Natural killer cell (primary cell): ENCODE measurements at regions not wholly inside any gene's neighbourhood (a gene's known extent, or its start where the extent isn't known, plus 50 kb on each side); places are given as distances from the start of the nearest gene placed in this dataset.

ENCODE experiments used
- ATAC-seq, 3 donors: fragments of 150-1000 bp in 2 of 3; fragments of 200-7000 bp in 1 of 3; cut with Tn5 transposase; 1 replicate in 1 of 3; 2 replicates in 2 of 3; pipeline ENCODE4 v1.10.0; 2021; ENCODE audit warnings: mild to moderate bottlenecking in 2 of 3, moderate library complexity in 2 of 3
- DNase-seq, 2 donors: peaks; one replicate each; pipeline versions ENCODE4 v3.0.0 to v3.0.0-alpha.2; 2013 to 2021; ENCODE audit warnings: mixed read lengths in 1 of 2
- H3K27ac ChIP-seq: one replicate; pipeline ENCODE4 v1.5.1; 2013; ENCODE audit warnings: mild to moderate bottlenecking, low read length
- H3K27me3 ChIP-seq: one replicate; pipeline ENCODE4 v1.6.1; 2013; ENCODE audit warnings: low read length; ENCODE audit not compliant: control insufficient read depth, insufficient read depth
- H3K36me3 ChIP-seq: one replicate; pipeline ENCODE4 v1.6.1; 2013; ENCODE audit warnings: low read length; ENCODE audit not compliant: control insufficient read depth, insufficient read depth
- H3K4me1 ChIP-seq: one replicate; pipeline ENCODE4 v1.6.1; 2013; ENCODE audit warnings: low read length; ENCODE audit not compliant: control insufficient read depth, insufficient read depth
- H3K4me3 ChIP-seq: one replicate; pipeline ENCODE4 v1.5.1; 2013; ENCODE audit warnings: low read length
- H3K9me3 ChIP-seq: one replicate; pipeline ENCODE4 v1.6.1; 2013; ENCODE audit warnings: low read length; ENCODE audit not compliant: control insufficient read depth, insufficient read depth
- H3K27ac Mint-ChIP-seq, 2 donors: one replicate each; pipeline ENCODE4 v1.8.0; 2022; ENCODE audit warnings: mild to moderate bottlenecking in 2 of 2, mixed read lengths in 2 of 2, moderate library complexity in 1 of 2
- H3K27me3 Mint-ChIP-seq, 2 donors: one replicate each; pipeline ENCODE4 v1.8.0; 2022; ENCODE audit warnings: low read depth in 2 of 2, mixed read lengths in 2 of 2
- H3K36me3 Mint-ChIP-seq: one replicate; pipeline ENCODE4 v1.8.0; 2022; ENCODE audit warnings: mixed read lengths
- H3K4me1 Mint-ChIP-seq, 2 donors: one replicate each; pipeline ENCODE4 v1.8.0; 2022; ENCODE audit warnings: mixed read lengths in 2 of 2
- H3K4me3 Mint-ChIP-seq: one replicate; pipeline ENCODE4 v1.8.0; 2022; ENCODE audit warnings: mild to moderate bottlenecking, moderate library complexity, mixed read lengths
- H3K9me3 Mint-ChIP-seq, 2 donors: one replicate each; pipeline ENCODE4 v1.8.0; 2022; ENCODE audit warnings: mixed read lengths in 2 of 2
- CTCF ChIP-seq: fragments of 200-600 bp; IDR thresholded peaks from one replicate; pipeline ENCODE4 v1.8.0; 2022; ENCODE audit warnings: antibody characterized with exemption
- WGBS: methylation state at CpG from one replicate; pipeline ENCODE4 v1.1.7; 2013; ENCODE audit warnings: missing lambda C conversion rate; ENCODE audit not compliant: insufficient coverage; 5-methylcytosine and 5-hydroxymethylcytosine counted together
- intact Hi-C: fragments of 100-400 bp; cut with micrococcal nuclease; formaldehyde crosslinking; loops from one replicate; pipeline ENCODE4 v1.14.2; 2022

GRCh38 chr12:78680596-78680995 lies 184.0 kb upstream of the SYT1 start:
- ATAC-seq (no peak), DNase-seq (no peak)
- H3K27ac ChIP-seq, result no peak overlapping the region
- peaks cover 13 to 20% of the 10 kb centered on the region in 2 donors for H3K9me3 Mint-ChIP-seq
- intact Hi-C loops, result no loop called here
- no peaks in the 10 kb centered on the region for H3K4me1 Mint-ChIP-seq
- H3K27ac Mint-ChIP-seq, result no peak overlapping the region
- 74% methylated on average over 4 of the region's 4 CpGs for WGBS
- no peaks in the 10 kb centered on the region for H3K4me1 ChIP-seq
- H3K27me3 ChIP-seq, result no peaks in the 10 kb centered on the region
- H3K36me3 ChIP-seq, result no peaks in the 10 kb centered on the region
- H3K36me3 Mint-ChIP-seq, result no peaks in the 10 kb centered on the region
- peaks cover 2% of the 10 kb centered on the region for H3K9me3 ChIP-seq
- no peaks in the 10 kb centered on the region for H3K27me3 Mint-ChIP-seq
- H3K4me3 Mint-ChIP-seq, result no peak overlapping the region
- TF ChIP-seq CTCF, result no peak
- no peak overlapping the region for H3K4me3 ChIP-seq

- DNase-seq, result no peak
- intact Hi-C loops, result no loop called here
- Mint-ChIP-seq H3K9me3 (peaks cover 13 to 20% of the 10 kb centered on the region in 2 donors), H3K36me3 (no peaks in the 10 kb centered on the region), H3K4me1 (no peaks in the 10 kb centered on the region), H3K27ac (no peak overlapping the region), H3K4me3 (no peak overlapping the region), H3K27me3 (no peaks in the 10 kb centered on the region)
- Histone ChIP-seq H3K36me3 (no peaks in the 10 kb centered on the region), H3K27ac (no peak overlapping the region), H3K4me1 (no peaks in the 10 kb centered on the region), H3K9me3 (peaks cover 2% of the 10 kb centered on the region), H3K4me3 (no peak overlapping the region), H3K27me3 (no peaks in the 10 kb centered on the region)
- 91% methylated on average over 3 of the region's 3 CpGs for WGBS
- ATAC-seq, result no peak
- TF ChIP-seq CTCF, result no peak
Observed at GRCh38 chr12:78683031-78683430, 181.5 kb upstream of the SYT1 start.

- ATAC-seq (no peak), DNase-seq (no peak)
- Histone ChIP-seq H3K36me3 (no peaks in the 10 kb centered on the region), H3K27ac (no peak overlapping the region), H3K27me3 (no peaks in the 10 kb centered on the region), H3K9me3 (peaks cover 2% of the 10 kb centered on the region), H3K4me1 (no peaks in the 10 kb centered on the region), H3K4me3 (no peak overlapping the region)
- no peaks in the 10 kb centered on the region for H3K27me3 Mint-ChIP-seq
- no peaks in the 10 kb centered on the region for H3K36me3 Mint-ChIP-seq
- no peak for TF ChIP-seq CTCF
- intact Hi-C loops, result no loop called here
- peaks cover 12 to 18% of the 10 kb centered on the region in 2 donors for H3K9me3 Mint-ChIP-seq
- no peak overlapping the region for H3K27ac Mint-ChIP-seq
- 87% methylated on average over 3 of the region's 3 CpGs for WGBS
- H3K4me1 Mint-ChIP-seq, result no peaks in the 10 kb centered on the region
- H3K4me3 Mint-ChIP-seq, result no peak overlapping the region
Observed at GRCh38 chr12:78683626-78684025, 180.9 kb upstream of the SYT1 start.

- Mint-ChIP-seq H3K4me3 (no peak overlapping the region), H3K36me3 (no peaks in the 10 kb centered on the region), H3K4me1 (no peaks in the 10 kb centered on the region), H3K9me3 (peaks cover 10 to 16% of the 10 kb centered on the region in 2 donors), H3K27me3 (no peaks in the 10 kb centered on the region), H3K27ac (no peak overlapping the region)
- TF ChIP-seq CTCF, result no peak
- no peak for ATAC-seq
- intact Hi-C loops, result no loop called here
- H3K27me3 ChIP-seq, result no peaks in the 10 kb centered on the region
- WGBS, result 50% methylated on average over 1 of the region's 3 CpGs
- H3K36me3 ChIP-seq, result no peaks in the 10 kb centered on the region
- no peaks in the 10 kb centered on the region for H3K4me1 ChIP-seq
- no peaks in the 10 kb centered on the region for H3K9me3 ChIP-seq
- H3K27ac ChIP-seq, result no peak overlapping the region
- DNase-seq, result no peak
- no peak overlapping the region for H3K4me3 ChIP-seq
Observed at GRCh38 chr12:78684419-78684818, 180.2 kb upstream of the SYT1 start.
